ENCODE measurements at regions not wholly inside any gene's neighbourhood (a gene's known extent, or its start where the extent isn't known, plus 50 kb on each side); places are given as distances from the start of the nearest gene placed in this dataset.

DNA sequence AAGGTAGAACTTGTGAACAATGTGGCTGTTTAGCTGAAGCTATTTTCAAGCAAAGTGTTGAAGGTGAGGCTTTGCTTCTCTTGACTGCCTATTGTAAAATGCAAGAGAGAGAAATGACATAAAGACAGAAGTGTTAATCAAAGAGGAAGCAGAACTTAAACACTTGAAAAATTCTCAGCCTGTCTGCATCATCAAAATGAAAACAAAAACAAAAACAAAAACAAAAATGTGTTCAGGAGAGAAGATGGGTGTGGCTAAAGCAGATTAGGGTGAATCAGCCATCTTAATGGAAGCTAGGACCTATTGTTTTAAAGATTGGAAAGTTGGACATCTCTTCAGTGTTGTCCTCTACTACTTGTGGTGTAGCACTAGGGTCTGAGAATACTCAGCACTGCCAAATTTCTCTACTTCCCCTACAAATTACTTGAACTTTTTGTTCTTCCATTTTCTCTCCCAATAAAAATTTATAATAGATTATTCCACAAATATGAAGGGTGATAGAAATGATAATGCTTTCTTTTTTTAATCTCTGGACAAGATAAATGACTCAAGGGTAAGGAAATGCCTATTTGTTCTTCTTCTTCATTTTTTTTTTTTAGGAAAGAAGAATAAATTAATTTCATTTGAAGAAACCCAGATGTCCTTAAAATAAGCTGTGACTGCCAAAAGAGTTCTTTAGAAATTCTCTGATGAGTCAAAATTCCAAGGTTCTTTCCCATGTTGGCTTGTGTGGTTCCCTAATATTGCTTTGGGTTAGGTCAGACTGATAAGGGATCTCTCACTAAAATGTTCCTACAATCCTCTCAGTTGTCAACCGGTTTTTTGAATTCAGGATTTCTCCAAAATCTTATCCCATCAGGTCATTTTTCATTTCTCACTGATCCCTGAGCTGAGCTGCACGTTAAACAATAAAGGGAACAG lies 571.2 kb upstream of the ZEB2 start:
- TF ChIP-seq, protein P1, sequence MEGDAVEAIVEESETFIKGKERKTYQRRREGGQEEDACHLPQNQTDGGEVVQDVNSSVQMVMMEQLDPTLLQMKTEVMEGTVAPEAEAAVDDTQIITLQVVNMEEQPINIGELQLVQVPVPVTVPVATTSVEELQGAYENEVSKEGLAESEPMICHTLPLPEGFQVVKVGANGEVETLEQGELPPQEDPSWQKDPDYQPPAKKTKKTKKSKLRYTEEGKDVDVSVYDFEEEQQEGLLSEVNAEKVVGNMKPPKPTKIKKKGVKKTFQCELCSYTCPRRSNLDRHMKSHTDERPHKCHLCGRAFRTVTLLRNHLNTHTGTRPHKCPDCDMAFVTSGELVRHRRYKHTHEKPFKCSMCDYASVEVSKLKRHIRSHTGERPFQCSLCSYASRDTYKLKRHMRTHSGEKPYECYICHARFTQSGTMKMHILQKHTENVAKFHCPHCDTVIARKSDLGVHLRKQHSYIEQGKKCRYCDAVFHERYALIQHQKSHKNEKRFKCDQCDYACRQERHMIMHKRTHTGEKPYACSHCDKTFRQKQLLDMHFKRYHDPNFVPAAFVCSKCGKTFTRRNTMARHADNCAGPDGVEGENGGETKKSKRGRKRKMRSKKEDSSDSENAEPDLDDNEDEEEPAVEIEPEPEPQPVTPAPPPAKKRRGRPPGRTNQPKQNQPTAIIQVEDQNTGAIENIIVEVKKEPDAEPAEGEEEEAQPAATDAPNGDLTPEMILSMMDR (IDR thresholded peaks at IDR 0.05) = no peak
- TF ChIP-seq TCF7L2 (IDR thresholded peaks at IDR 0.05; ENCODE audit: low read depth, low read length) (no peak), POLR2AphosphoS5 (IDR thresholded peaks at IDR 0.05; ENCODE audit: low read depth, low read length) (no peak), SIN3A (IDR thresholded peaks at IDR 0.05; ENCODE audit: borderline replicate concordance, insufficient read depth, low read depth, low read length) (no peak)
